HepG2 (cell line): ENCODE measurements at regions not wholly inside any gene's neighbourhood (a gene's known extent, or its start where the extent isn't known, plus 50 kb on each side); places are given as distances from the start of the nearest gene placed in this dataset.

Experiments used
- ATAC-seq: fragments of 200-7000 bp; cut with Tn5 transposase; 3 replicates; pipeline ENCODE4 v1.9.1; 2020; ENCODE audit warnings: mild to moderate bottlenecking, moderate library complexity
- BruUV-seq: library from RNA; stranded (reverse); fragments of 400-500 nt; replicated peaks from 2 replicates; lab custom pipeline; 2021; lab: Mats Ljungman, UMichigan
- CTCF ChIA-PET: fragments of 300-600 bp; formaldehyde crosslinking; extraction: SDS; loops from one replicate; lab custom pipeline; 2021; ENCODE audit warnings: low total read pairs, inconsistent platforms, low intra/inter-chr PET ratio; lab: Yijun Ruan, JAX
- POLR2A ChIA-PET: fragments of 350-600 bp; sonication (Branson Sonifier 250); formaldehyde crosslinking; loops from one replicate; lab custom pipeline; 2020; ENCODE audit warnings: antibody characterized with exemption, inconsistent platforms; lab: Yijun Ruan, JAX
- DNase-seq: peaks from one replicate; pipeline ENCODE4 v3.0.0-alpha.2; 2015; ENCODE audit warnings: low spot score
- FAIRE-seq: peaks from 3 replicates; lab custom pipeline; 2011; peaks lifted over from hg19 to GRCh38; lab: Jason Lieb, UNC
- H2AFZ ChIP-seq: one replicate; pipeline ENCODE4 v1.6.1; 2011; ENCODE audit warnings: low read length, inconsistent platforms
- H3K27ac ChIP-seq: fragments of 300-600 bp; 3 replicates; pipeline ENCODE4 v1.8.0; 2011; ENCODE audit warnings: mixed run types, mild to moderate bottlenecking, mixed read lengths, low read length, inconsistent platforms; ENCODE audit not compliant: insufficient read depth; ENCODE audit errors: extremely low read length
- H3K27me3 ChIP-seq, 2 experiments: fragments of 200-600 bp in 1 of 2; 2 replicates in 1 of 2; 3 replicates in 1 of 2; pipeline versions ENCODE4 v1.6.0 to v1.8.0; 2011; ENCODE audit warnings: low read length in 2 of 2, mild to moderate bottlenecking in 2 of 2, moderate library complexity in 2 of 2, inconsistent platforms in 1 of 2; ENCODE audit not compliant: insufficient read depth in 2 of 2, control insufficient read depth in 1 of 2
- H3K36me3 ChIP-seq, 2 experiments: fragments of 200-600 bp in 1 of 2; replicated peaks in 1 of 2; 2 replicates in 1 of 2; 3 replicates in 1 of 2; pipeline versions ENCODE4 v1.5.1 to v1.8.0; 2011; ENCODE audit warnings: low read length in 2 of 2, inconsistent platforms in 1 of 2; ENCODE audit not compliant: insufficient read depth in 2 of 2, control insufficient read depth in 1 of 2
- H3K4me1 ChIP-seq: 2 replicates; pipeline ENCODE4 v1.5.1; 2012; ENCODE audit warnings: low read length, inconsistent platforms; ENCODE audit not compliant: insufficient read depth
- H3K4me2 ChIP-seq: 2 replicates; pipeline ENCODE4 v1.6.0; 2011; ENCODE audit warnings: low read depth, low read length, inconsistent platforms
- H3K4me3 ChIP-seq, 3 experiments: fragments of 200-600 bp in 1 of 3; sonication (generic), shearing (Covaris generic) in 1 of 3; replicated peaks in 1 of 3; 2 replicates each; pipeline ENCODE4 v1.5.1; 2011 to 2016; ENCODE audit warnings: low read length in 3 of 3, inconsistent platforms in 2 of 3, low read depth in 2 of 3, mild to moderate bottlenecking in 2 of 3, control low read depth in 1 of 3, mixed read lengths in 1 of 3; ENCODE audit not compliant: insufficient read depth in 1 of 3
- H3K79me2 ChIP-seq: one replicate; pipeline ENCODE4 v1.6.1; 2011; ENCODE audit warnings: low read length, inconsistent platforms; ENCODE audit not compliant: insufficient read depth
- H3K9ac ChIP-seq: 2 replicates; pipeline ENCODE4 v1.6.0; 2011; ENCODE audit warnings: mild to moderate bottlenecking, low read depth, low read length, inconsistent platforms; ENCODE audit not compliant: insufficient read depth
- H3K9me3 ChIP-seq: 2 replicates; pipeline ENCODE4 v1.5.1; 2012; ENCODE audit warnings: mild to moderate bottlenecking, low read length
- H4K20me1 ChIP-seq: 2 replicates; pipeline ENCODE4 v1.6.0; 2011; ENCODE audit warnings: inconsistent platforms, mild to moderate bottlenecking, low read length, moderate library complexity; ENCODE audit not compliant: insufficient read depth
- ATF2 ChIP-seq: sonication (generic); formaldehyde crosslinking; IDR thresholded peaks from 2 replicates; pipeline ENCODE4 v1.4.0; 2020; ENCODE audit warnings: missing genetic modification reagents
- CAMTA2 ChIP-seq: sonication (generic); formaldehyde crosslinking; IDR thresholded peaks from 2 replicates; pipeline ENCODE4 v1.4.0; 2020; ENCODE audit warnings: mild to moderate bottlenecking, missing genetic modification reagents, borderline replicate concordance
- CBX5 ChIP-seq: sonication (generic); formaldehyde crosslinking; IDR thresholded peaks from 2 replicates; pipeline ENCODE4 v1.4.0; 2020; ENCODE audit warnings: missing genetic modification reagents, borderline replicate concordance
- MED13 ChIP-seq: sonication (generic); formaldehyde crosslinking; IDR thresholded peaks from 2 replicates; pipeline ENCODE4 v1.5.0; 2020; ENCODE audit warnings: missing genetic modification reagents
- SMAD1 ChIP-seq: sonication (generic); formaldehyde crosslinking; IDR thresholded peaks from 2 replicates; pipeline ENCODE4 v1.4.0; 2020; ENCODE audit warnings: missing genetic modification reagents, low read depth, mild to moderate bottlenecking, borderline replicate concordance
- ZNF180 ChIP-seq: sonication (generic); formaldehyde crosslinking; IDR thresholded peaks from 2 replicates; pipeline ENCODE4 v1.4.0; 2020; ENCODE audit warnings: low read depth, missing genetic modification reagents, borderline replicate concordance
- ZNF644 ChIP-seq: IDR thresholded peaks from 2 replicates; pipeline ENCODE4 v1.6.1; 2016; ENCODE audit warnings: low read depth
- WGBS: methylation state at CpG from one replicate; pipeline ENCODE4 v1.1.6; 2017; ENCODE audit warnings: low lambda C conversion rate; 5-methylcytosine and 5-hydroxymethylcytosine counted together
- in situ Hi-C: cut with HindIII; loops from 2 replicates; pipeline ENCODE4 v1.10.0; 2017; ENCODE audit warnings: low pct_unique_long_range_greater_than_20kb; ENCODE audit not compliant: extremely low pct_ligation_motif_present
- intact Hi-C: fragments of 100-400 bp; cut with micrococcal nuclease; formaldehyde crosslinking; loops from one replicate; pipeline ENCODE4 v1.10.0; 2022; ENCODE audit not compliant: unreplicated experiment

- ATAC-seq (peak; percentile 58), FAIRE-seq (peak; percentile 37), DNase-seq (no peak)
- Histone ChIP-seq H3K27me3 (peaks cover 16 to 49% of the 10 kb centered on the region in 2 experiments), H3K9ac (no peak overlapping the region), H3K79me2 (no peaks in the 10 kb centered on the region), H3K4me1 (peaks cover 13% of the 10 kb centered on the region), H3K36me3 (no peaks in the 10 kb centered on the region), H3K4me3 (no peak overlapping the region), H3K9me3 (peaks cover 6% of the 10 kb centered on the region; the same call in 1 of the 2 replicates), H3K4me2 (no peak overlapping the region), H3K27ac (no peak overlapping the region), H2AFZ (peak overlapping the region; percentile 16), H4K20me1 (no peaks in the 10 kb centered on the region; the same call in 1 of the 2 replicates)
- in situ Hi-C loops (no loop called here), intact Hi-C loops (loop anchor here (1.0 kb wide), 1 partner anchor 40 kb away; no protein-coding TSS in a partner anchor)
- WGBS: 11% methylated on average over 9 of the region's 9 CpGs
- POLR2A ChIA-PET: no interaction called here
- CTCF ChIA-PET: no interaction called here
- TF ChIP-seq MED13 (CRISPR knock-in tag) (no peak), ZNF644 (CRISPR knock-in tag) (no peak), CAMTA2 (CRISPR knock-in tag) (no peak), ATF2 (CRISPR knock-in tag) (no peak), CBX5 (CRISPR knock-in tag) (no peak), ZNF180 (CRISPR knock-in tag) (no peak), SMAD1 (CRISPR knock-in tag) (no peak)
- BruUV-seq: no TSS peak
These were observed 331.8 kb upstream of the MYT1L start for GRCh38 chr2:2662847-2663356.
